M059J (cell line): ENCODE measurements at regions not wholly inside any gene's neighbourhood (a gene's known extent, or its start where the extent isn't known, plus 50 kb on each side); places are given as distances from the start of the nearest gene placed in this dataset.
"Not testable (repeated sequence)": the region's sequence is repeated elsewhere in the genome, so short reads cannot be mapped to it uniquely, and the experiment has no call there.

Experiments used
- DNase-seq: peaks from one replicate; pipeline ENCODE4 v3.0.0-alpha.2; 2012; ENCODE audit warnings: low read depth

DNA sequence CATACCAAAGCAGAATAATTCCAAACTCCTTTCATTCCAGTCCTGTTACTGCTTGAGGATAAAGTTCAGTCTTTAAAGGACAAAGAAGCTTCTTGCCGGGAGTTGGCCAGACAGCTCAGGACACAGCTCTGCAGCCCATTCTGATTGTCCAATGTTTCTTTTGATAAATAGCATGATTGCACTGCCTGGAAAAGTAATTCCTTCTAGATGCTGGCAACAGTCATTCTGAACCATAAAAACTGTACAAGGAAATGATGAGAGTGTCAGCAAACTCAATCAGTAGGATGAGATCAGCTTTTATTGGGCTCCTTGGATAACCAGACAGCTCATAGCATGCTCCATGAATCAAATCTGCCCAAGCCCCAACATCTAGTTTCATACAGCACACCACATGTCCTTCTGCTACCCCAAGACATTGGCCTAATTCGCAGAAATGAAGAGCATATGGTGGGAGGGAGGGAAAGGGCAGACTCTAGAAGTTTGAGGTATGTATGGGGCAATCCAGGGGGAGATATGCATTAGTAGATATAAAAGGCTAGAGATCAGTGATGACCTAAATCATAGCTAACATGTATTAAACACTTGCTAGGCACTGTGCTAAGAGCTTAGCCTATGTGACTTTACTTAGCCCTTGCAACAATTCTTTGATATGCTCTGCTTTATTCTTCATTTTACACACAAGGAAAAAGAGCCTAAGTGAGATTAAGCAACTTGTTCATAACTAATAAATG is 219.9 kb upstream of the NREP start:
- DNase-seq, result peak; percentile 40

DNA sequence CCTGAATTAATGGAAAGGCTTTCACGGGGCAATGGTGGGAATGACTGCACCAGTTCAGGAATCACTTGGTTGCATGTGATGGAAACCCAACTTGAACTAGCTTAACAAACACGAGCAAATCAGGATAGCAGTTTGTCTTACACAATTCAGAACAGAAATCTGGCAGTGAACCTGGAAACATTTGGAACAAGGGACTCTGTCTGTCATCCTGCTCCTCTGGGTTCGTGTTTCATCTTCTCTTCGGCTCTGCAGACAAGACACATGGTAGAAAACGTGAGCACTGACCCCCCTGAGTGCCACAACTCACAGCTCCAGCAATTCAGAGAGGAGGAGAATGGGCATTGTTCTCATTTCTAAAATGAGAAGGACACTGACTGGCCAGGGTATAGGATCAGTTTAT is 218.1 kb upstream of the NREP start:
- no peak for DNase-seq

DNA sequence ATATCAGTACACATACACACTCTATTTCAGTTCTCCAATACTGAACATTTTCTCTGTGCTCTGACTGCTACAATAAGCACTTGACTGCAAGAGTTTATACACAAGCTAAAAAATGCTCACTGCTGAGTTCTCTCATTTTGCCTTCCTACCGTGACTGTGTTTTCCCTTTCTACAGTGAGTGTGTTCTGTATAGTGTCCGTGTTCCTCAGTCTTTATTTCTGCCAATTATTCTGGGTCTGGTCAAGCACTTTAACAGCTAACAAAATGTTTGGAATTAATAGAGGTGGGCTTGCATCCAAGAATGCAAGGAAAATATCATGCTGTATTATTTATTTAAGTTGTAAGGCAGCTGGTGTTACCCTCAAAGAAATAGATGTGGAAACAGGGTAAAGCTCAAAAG is 217.0 kb upstream of the NREP start:
- no peak for DNase-seq

DNA sequence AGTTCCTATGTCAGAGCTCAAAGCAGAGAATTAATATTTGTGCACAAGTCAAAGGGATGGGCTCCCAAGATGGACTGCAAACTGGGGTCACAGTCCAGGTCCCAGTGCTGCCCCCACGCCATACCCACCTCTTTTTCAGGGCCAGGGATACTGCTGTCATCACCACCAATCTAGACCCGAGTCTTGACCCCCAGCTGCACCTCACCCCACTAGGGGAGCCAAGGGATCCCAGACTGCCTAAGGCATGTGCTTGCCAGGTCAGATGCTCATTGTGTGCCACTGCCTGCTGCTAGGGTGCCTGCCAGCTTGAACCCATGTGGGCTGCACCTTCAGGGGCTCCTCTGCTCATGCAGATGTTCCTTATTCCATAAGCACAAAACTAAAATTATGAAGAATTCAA is 215.6 kb upstream of the NREP start:
- no peak for DNase-seq

DNA sequence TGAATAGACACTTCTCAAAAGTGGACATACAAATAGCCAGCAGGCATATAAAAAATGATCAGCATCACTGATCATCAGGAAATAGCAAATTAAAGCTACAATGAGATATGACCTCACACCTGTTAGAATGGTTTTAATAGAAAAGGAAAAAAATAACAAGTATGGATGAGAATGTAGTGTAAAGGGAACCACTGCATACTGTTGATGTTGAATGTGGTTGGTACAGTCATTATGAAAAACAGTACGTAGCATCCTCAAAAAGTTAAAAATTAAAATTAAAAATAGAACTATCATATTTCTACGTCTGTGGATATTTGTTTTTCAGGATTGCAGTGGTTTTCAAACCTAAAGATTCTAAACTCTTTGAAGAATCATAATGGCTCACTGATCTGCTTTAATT is 215.1 kb upstream of the NREP start:
- no peak for DNase-seq

DNA sequence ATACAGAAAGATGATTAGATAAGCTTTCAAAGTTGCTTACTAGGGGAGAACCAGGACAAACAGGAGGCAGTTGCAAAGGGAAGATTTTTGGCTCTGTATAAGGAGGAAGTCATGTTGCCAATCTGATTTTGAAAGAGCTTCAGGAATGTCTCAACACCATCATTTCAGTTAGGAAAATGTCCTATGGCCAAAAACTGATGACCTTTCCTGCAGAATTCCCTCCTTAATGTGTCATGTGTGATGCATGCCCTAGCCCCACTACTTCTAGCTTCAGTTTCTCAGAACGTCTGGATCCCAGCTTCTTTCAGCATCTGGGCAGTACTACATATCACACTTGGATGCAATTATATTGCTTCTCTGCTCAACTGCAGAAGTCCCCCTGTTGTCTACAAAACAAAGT is 211.5 kb upstream of the NREP start:
- DNase-seq, result no peak

DNA sequence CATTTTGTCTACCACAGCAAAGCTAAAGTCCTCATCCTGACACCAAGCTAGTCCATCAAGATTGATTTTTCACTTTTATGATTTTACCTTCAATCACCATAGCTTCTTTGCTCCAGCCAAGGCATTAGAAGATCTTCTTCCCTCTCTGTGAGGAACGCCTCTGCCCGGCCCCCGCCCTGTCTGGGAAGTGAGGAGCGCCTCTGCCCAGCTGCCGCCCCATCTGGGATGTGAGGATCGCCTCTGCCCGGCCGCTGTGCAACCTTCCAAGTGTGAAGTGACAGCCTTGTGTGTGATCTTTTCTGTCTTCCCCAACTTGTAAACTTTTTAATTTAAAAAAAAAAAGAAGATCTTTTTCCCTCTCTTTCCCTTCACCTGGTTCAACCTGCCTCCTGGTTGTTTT is 210.5 kb upstream of the NREP start:
- DNase-seq, result no peak

DNA sequence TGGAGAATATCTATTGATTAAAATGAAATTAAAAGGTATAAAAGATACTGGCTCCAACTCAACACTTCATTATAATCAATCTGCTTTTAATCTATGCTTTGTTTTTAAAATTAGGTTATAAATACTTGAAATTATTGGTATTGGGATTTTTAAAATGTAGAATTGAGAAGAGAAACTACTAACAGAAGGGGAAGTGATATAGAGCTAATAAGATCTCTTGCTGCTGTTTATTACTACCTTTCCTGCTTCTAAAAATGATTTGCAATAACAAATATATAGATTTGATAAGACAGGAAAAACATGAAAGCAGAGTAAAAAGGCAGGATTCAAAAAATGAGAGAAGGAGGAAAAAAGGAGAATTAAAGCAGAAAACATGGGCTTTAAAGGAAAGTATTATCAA is 209.3 kb upstream of the NREP start:
- no peak for DNase-seq

DNA sequence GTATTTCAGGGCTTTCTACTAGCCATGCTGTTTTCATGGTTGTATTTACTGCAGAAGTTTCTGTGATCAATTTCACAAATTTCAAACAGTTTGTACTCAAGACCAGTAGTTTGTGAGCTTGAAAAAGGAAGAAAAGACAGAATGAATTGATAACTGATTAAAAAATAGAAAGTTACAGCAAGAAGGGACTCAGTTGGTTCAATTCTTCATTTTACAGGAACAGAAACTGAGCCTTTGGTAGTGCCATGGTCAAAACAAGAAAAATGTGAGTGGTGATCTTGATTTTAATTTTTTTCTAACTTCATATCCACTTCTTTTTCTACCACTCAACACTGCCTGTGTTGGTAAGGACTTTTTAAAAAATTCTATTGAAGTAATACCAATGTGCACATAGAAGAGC is 206.6 kb upstream of the NREP start:
- no peak for DNase-seq

DNA sequence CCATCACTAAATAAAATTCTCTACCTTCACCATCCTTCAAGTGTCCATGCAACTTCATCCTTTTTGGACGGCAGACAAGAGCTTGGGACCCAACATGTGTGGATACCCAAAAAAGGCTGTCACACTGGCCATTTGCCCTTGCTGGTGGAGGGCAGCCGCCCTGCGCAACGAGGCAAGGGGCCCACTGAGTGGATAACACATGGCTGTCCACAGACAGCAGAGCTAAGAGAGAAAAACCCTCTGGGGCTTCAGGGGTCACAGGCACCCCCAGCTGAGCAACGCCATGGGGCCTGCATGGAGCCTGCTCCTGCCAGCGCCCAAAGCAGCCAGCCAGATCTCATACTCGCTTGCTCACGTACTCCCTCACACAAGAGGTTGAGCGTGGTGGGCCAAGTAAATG is 205.9 kb upstream of the NREP start:
- no peak for DNase-seq

DNA sequence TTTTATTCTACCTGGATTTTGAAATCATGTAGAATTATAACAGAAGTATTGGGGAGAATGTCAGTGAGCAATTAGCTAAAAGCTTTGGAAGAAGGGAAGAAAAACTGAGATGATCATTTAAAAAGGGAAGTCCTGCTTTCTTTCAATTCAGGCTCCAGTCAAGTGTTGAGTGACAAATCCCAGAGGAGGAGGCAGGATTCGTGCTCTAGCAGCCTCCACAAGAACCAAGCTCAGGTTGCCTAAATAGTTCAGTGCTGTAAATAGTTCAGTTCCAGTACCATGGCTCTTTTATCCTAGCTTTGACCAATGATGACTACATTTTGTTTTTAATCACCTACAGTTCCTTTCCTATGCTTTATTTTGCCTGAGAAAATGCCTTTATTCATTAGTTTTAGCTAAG is 204.9 kb upstream of the NREP start:
- no peak for DNase-seq

DNA sequence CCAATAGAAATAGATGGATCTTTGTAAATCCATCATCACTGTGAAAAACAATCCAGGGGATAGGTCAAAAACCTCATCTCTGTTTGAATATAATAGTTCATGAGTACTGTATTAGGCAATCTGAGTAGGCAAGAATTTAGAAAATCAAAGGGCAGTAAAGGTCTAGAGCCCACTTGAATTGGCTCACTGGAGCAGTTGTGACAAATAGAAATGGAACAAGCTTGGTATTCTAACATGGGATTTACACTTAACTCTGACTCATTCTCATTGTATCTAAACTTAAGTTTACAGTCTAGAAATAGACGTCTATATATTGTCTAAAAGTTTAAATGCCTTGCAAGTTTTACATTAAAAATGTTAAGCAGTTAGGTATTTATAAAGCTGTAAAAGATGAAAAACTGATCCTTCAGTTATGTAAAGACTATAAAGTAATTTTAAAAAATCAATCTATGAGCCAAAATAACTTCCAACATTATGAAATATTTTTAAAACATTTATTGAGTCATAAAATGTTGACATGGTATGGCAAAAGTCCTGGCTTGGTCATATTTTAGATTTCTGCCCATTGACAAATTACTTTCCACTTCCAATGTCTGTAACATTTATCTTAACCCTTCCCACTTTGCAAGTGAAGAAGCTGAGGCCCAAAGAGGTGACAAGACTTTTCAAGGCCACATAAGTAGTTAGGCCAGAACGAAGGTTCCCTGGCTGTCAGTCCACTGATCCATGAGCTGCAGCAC is 203.7 kb upstream of the NREP start:
- DNase-seq, result peak; percentile 46

DNA sequence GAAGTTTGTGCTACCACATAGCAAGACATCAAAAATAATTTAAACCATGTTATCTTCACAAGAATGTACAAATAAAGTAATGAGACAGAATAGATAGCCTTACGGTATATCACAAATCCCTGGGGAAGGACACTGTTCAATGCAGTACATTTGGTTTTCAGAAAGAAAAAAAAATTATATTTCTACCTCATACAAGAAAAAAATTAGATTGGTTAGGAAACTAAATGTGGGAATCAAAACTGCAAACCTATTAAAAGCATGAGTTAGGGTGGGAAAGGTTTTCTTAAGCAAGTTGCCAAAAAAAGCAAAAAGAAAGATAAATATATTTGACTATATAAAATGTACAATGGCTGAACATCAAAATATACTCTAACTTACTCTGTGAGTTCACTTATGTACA is 201.9 kb upstream of the NREP start:
- no peak for DNase-seq

DNA sequence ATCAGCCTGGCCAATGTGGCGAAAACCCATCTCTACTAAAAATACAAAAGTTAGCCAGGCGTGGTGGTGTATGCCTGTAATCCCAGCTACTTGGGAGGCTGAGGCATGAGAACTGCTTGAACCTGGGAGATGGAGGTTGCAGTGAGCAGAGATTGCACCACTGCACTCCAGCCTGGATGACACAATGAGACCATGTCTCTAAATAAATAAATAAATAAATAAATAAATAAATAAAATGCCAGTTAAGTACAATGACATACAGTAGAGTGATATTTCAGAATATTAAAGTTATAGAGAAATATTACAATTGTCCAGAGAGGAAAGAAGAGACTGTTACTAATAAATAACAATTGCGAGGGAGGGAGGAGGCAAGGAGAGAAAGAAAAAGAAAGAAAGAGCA is 199.8 kb upstream of the NREP start:
- not testable (repeated sequence) for DNase-seq

DNA sequence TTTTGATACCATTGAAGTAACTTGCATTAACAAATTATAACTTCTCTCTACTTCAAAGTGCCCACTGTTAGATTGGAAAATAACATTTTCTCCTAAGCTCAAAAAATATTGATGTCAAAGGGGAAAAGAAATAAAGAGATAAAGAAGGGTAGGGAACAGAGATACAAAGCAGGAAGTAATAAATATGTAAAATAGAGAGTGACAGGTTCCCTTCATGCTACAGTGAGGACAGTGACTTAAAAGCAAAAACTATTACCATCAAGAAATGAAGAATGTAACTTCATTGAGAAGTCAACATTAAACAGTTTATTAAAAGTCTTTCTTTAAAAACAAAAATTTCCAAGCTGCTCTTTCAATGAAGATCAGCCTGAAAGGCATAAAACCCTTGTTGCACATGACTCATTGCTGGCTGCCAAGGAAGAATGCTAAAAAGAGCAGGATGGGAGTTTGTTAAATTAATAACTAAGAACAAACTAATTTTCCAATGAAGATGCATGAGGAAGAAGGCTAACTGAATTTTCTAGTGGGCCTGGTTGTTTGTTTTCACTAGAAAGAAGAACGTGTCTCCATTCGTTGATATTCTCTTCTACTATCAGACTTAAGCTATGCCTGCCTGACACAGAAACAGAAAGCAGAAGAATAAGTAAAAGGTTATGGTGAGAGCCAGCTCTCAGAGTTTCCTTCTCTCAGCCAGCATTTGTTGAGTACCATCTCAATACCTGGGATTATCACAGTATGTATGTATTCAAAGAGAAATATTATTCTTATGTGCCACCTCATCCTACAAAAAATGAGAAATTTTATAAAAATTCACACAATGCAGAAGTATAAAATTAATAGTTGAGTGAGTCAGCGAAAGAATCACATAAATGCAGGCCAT is 197.8 kb upstream of the NREP start:
- DNase-seq, result peak; percentile 53

DNA sequence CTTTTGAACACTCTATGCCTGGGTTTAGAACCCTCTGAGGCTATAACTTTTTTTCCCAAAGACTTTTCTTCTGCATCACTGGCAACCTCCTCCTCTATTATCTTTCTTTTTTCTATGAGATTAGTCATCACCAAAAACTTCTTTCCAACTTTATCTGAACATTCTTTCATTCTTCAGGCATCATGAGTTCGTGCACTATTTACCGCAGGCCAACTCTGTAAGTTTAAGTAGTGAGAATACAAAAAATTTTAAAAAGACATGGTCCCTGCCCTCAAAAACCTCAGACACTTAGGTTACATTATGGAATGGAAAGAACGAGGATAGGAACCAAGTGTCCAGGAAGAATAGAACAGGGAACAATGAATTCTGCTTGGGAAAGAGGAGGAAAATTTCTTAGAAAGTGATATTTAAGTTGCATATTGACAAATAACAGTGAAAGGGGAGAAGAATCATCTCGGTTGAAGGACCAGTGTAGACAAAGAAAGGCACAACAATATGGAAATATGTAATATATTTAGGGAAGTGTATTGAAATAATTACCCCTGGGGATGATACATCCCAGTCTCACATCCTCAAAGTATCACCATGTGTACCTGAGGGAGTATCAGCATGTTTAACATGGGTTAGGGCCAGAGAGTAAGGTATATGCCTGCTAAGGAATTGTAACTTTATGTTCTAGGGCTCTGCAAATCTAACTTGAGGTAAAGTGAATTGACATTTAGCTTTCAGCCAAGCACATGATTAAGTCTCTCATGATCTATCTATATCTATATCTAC is 196.5 kb upstream of the NREP start:
- DNase-seq, result peak; percentile 90

DNA sequence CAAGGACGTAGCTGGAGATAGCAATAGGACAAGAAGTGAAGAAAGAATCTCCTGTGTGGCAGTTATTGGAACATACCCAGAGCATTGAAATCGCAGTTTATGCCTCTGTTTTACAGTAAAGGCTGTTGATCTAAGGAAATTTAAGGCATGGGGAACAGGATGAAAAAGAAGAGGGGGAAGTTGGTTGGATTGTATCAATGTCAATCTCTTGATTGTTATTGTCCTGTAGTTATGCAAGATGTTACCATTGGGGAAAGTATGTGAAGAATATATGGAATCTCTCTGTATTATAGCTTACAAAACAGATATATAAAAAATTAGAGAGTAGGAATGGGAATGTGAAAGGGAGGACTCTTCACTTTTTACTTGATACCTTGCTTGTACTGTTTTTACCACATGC is 195.6 kb upstream of the NREP start:
- no peak for DNase-seq

DNA sequence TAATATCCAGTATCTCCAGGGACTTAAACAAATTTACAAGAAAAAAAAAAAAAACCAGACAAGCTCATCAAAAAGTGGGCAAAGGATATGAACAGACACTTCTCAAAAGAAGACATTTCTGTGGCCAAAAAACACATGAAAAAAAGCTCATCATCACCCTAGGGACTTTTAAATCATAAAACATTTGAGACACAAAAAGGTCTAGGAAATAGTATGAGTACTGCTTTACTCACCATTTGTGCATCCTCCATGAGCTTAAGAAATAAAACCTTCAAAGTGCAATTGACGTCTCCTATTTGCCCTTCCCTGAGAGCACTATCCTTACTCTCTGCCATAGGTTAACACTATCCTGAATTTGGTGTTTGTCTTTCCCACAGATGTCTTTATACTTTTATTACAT is 193.7 kb upstream of the NREP start:
- DNase-seq, result peak; percentile 51

DNA sequence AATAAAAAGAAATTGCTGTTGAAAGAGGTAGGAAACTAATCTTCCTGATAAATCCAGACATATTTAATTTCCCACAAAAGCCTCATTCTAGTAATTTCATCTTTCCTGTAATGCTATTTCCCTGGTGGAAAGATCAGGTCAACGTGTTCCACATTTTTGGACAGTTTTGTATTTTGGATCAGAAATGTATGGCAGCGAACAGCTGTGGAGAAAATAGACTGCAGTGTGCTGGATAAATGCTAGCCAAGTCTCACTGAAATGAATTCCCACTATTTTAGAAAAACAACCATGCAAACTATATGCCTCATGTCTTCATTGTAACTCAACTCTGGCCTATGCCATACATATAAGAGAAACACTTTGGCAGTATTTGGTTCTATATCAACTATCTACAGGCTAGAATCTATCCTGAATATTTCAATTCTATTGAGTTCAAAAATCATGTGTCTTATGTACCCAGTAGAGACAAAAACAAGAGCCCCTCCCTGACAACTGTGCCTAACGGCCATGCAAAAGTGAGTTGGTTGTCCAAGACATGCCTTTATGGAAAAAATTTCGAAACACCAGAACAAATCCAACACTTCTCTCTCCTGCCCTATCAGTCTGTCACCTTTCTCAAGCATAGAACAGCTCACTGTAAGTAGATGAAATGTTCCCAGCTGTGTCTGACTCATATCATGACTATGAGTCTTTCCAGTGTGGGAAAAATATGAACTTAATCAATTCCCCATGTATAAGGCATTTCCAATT is 191.3 kb upstream of the NREP start:
- DNase-seq, result peak; percentile 85

DNA sequence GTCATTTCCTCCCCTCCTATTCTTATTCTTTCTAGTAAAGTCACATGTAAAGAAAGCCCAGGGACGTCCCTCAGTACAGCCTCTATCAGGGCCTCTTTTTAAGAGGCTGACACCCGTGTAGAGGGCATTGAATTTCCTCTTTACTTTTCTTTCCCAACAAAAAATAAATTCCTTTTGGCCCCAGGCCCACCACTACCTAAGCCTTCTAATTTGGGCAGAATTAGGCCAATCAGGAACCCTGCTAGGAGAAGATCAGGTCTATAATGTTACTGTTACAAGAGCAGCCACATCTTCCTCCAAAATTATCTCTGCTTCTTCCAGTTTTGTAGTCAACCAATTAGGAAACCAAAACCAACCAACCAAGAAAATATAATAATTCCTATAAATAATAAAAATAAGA is 189.6 kb upstream of the NREP start:
- DNase-seq, result no peak

DNA sequence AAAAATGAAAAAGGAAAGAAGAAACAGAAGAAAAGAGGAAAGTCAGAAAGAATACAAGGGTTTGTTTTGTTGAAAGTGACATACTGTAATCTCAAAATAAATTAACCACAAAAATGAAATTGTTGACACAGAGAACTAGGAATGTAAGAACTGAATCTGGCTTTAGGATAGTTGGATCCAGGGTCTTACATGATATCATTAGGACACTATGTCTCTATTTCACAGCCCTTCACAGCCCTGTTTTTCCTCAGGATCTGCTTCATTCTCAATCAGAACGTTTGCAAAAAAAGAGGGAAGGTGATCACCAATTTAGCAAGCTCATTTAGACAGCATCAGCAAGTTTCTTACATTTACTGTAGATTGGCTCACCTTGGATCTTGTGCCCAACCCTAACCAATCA is 188.5 kb upstream of the NREP start:
- no peak for DNase-seq
